GM13976 (cell line): ENCODE measurements at regions not wholly inside any gene's neighbourhood (a gene's known extent, or its start where the extent isn't known, plus 50 kb on each side); places are given as distances from the start of the nearest gene placed in this dataset.

Source experiments
- DNase-seq: peaks from one replicate; pipeline ENCODE4 v3.0.0; 2012; ENCODE audit warnings: low spot score
- in situ Hi-C: fragments of 300-500 bp; cut with MboI; formaldehyde crosslinking; loops from one replicate; pipeline ENCODE4 v1.12.0; 2022; ENCODE audit warnings: low sequenced_read_pairs, mixed read lengths, inconsistent platforms; ENCODE audit not compliant: unreplicated experiment
- TF ChIP-seq, protein P1 (sequence below): IDR thresholded peaks from 2 replicates; pipeline ENCODE4 v1.5.1; 2012; ENCODE audit warnings: borderline replicate concordance, mild to moderate bottlenecking; ENCODE audit not compliant: insufficient read depth; ENCODE audit errors: extremely low read depth, missing control alignments, control extremely low read depth

DNA sequence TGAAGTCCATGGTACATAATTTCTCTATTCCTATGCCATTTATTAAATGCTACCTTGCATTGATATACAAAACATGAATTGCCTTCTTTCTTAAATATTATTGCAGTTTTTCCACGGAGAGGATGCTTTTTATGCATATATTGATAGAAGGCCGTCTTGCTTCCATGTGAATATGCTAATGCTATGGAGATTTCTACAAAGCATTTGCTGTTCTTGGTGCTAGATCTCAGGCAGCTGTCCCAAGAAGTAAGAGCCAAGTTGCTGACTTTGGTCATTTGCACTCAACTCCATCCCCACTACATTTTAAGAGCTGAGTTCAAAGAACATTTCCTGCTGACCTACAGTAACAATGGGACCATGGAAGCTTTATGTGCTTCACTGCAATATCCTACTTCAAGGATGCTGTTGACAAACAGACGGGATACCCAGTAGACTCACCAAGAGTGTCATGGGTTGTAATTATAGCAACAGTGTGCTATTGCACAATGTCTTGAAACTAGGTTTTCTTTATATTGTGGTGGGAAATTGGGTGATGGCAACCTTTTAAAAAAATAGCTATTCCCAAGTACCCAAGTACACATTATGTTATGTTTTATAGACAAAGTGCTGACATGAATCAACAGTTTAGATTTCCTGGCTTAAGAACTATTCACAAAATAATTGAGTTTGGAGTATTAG lies 1172.4 kb upstream of the PIK3C3 start:
- TF ChIP-seq, protein P1, sequence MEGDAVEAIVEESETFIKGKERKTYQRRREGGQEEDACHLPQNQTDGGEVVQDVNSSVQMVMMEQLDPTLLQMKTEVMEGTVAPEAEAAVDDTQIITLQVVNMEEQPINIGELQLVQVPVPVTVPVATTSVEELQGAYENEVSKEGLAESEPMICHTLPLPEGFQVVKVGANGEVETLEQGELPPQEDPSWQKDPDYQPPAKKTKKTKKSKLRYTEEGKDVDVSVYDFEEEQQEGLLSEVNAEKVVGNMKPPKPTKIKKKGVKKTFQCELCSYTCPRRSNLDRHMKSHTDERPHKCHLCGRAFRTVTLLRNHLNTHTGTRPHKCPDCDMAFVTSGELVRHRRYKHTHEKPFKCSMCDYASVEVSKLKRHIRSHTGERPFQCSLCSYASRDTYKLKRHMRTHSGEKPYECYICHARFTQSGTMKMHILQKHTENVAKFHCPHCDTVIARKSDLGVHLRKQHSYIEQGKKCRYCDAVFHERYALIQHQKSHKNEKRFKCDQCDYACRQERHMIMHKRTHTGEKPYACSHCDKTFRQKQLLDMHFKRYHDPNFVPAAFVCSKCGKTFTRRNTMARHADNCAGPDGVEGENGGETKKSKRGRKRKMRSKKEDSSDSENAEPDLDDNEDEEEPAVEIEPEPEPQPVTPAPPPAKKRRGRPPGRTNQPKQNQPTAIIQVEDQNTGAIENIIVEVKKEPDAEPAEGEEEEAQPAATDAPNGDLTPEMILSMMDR = no peak
- in situ Hi-C loops = no loop called here
- DNase-seq = no peak

DNA sequence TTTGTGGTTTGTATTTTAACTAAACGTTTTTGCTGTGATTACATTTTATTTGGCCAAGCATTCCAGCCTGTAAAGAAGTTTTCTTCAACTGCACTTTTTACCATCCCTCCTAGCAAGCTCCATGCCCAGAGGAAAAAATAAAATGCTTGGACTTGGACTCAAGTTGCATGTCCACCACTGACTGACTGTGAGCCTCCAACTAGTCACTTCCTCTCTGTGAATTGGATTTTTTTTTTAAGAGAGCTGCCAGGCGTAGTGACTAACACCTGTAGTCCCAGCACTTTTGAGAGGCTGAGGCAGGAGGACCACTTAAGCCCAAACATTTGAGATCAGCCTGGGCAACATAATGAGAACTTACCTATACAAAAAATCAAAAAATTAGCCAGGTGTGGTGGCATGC lies 1185.2 kb upstream of the PIK3C3 start:
- TF ChIP-seq, protein P1 = no peak

DNA sequence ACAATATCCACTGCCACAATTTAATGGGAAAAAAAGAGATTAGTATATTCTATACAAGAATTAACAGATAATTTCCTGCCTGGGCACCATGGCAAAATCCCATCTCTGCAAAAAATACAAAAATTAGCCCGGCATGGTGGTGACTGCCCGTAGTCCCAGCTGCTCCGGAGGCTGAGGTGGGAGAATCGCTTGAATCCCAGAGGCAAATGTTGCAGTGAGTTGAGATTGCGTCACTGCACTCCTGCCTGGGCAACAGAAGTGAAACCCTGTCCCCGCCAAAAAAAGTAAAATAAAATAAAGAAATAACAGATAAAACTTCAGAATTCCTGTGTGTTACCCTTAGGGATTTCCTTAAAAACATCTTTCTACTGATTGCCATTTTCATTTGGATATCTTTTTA lies 1194.8 kb upstream of the PIK3C3 start:
- TF ChIP-seq, protein P1 = no peak
- DNase-seq = no peak
- in situ Hi-C loops = no loop called here

More for the DNA sequence above, 1185.2 kb upstream of the PIK3C3 start:
- in situ Hi-C loops = no loop called here
- DNase-seq = no peak

DNA sequence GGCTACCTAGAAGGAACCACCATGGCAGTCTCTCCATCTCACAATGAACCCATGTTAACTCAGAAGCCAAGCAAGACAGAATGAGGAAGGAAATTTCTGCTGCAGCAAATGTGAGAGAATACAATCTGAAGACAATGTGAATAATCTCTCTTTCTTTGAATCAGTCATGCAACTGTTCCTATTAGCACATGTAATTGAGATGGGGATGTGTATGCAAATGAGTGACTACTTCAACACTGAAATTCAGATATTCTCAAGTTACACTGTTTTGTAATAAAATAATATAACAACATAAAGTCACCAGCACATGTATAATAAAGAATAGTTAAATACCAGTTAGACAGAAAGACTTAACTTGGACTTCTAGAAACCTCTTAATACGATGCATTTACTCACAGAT lies 1200.6 kb upstream of the PIK3C3 start:
- DNase-seq = no peak
- TF ChIP-seq, protein P1 = no peak
- in situ Hi-C loops = no loop called here

DNA sequence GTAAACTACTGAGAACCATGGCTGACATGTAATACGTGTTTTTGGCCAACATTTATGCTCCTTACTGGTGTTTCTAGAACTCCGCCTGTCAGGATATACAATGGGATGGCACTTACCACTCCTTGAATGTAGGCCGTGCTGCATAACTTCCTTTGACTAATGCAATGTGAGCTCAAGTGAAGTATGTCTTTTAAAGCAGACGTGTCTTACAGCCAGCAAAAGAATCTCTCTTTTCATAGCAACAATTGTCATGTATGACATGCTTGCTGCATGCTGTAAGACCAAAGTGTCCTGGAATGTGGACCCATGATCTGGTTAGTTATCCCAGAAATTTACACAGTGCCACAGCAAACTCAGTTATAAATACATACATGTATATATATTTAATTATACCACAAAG lies 1202.7 kb upstream of the PIK3C3 start:
- in situ Hi-C loops = no loop called here
- TF ChIP-seq, protein P1 = no peak
- no peak for DNase-seq

DNA sequence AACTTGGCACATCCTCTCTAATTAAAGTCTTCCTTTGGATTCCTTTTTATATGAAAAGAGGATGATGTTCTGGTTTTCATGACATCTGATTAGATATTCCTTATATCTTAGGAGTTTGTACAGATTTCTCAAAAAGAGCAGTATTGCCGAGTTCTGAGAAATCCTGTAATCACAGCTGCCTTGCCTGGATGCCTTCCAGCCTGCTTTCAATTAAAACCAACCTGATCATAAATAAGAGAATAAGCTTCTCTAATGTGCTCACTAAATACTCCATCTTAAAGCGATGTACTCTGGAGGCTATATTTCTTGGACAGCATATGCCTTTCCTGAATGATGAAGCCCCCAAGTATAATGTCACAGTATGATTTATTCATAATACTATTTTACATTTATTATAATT lies 1203.8 kb upstream of the PIK3C3 start:
- TF ChIP-seq, protein P1 = no peak
- DNase-seq = no peak
- in situ Hi-C loops = no loop called here

DNA sequence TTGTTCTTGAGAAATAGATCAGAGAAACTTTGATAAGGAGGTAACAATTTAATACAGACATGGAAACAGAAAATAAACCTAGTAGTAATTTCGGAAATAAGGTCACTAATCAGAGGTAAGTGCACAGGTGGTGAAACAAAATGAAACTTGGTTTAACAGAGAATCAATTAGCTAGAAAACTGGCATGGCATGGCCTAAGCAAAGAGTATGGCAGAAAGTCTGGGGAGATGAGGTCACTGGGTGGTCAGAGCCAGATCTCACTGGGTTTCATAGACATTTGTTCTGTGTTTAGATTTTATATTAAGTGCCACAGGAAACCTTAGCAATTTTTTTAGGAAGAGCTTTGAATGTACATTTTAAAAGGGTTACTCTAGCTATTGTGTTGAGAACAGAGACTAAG lies 1216.0 kb upstream of the PIK3C3 start:
- TF ChIP-seq, protein P1 = no peak
- in situ Hi-C loops = no loop called here

More for the DNA sequence above, 1216.0 kb upstream of the PIK3C3 start:
- DNase-seq = no peak
